D341Med (cell line): ENCODE measurements at regions not wholly inside any gene's neighbourhood (a gene's known extent, or its start where the extent isn't known, plus 50 kb on each side); places are given as distances from the start of the nearest gene placed in this dataset.
"Not testable (repeated sequence)": the region's sequence is repeated elsewhere in the genome, so short reads cannot be mapped to it uniquely, and the experiment has no call there.

Experiments
- DNase-seq: peaks from one replicate; pipeline ENCODE4 v3.0.0; 2012; ENCODE audit warnings: low spot score

DNA sequence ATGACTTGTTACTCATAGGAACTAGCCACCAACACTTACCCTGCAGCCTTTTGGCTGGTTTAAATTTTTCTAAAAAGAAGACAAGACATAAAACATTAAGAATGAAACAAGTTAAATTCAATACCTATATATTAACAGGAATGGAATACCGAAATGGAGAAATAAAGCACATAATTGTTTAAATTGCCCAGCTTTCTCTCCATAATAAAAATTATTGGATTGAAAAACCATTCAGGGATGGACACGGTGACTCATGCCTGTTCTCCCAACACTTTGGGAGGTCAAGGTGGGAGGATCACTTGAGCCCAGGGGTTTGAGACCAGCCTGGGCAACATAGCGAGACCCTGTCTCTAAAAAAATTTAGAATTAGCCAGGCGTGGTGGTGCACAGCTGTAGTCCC, 179.4 kb upstream of the MKLN1 start:
- no peak for DNase-seq

DNA sequence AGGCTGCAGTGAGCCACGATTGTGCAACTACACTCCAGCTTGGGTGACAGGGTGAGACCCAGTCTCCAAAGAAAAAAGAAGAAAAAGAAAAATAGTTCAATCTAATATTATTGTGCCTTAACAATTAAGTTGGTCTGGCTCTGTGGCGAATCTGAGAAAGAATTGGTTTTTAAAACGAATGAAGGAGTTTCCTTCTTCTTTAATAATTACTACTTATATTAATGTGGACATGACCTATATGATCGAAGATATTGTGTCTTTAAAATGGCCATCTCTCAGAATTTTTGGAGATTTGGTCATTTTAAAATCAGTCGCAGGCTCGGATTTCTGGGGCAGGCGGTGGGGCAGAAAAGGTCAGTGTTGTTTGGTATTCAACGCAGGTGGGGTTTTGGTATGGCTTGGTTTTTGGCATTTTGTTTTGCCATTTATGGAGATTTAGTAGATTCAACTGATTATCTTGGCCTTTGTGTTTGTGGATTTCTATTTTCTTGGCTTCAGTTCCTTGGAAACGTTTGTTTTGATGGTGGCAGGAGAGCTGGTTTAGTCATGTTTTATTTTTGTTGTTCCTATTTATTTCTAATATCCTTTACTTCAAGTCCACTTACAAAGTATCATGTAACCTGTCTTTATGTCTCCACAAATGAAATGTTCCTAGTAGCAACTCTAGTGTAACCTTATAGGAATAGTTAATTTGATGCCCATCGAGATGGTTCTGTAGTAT, 178.8 kb upstream of the MKLN1 start:
- DNase-seq = no peak

DNA sequence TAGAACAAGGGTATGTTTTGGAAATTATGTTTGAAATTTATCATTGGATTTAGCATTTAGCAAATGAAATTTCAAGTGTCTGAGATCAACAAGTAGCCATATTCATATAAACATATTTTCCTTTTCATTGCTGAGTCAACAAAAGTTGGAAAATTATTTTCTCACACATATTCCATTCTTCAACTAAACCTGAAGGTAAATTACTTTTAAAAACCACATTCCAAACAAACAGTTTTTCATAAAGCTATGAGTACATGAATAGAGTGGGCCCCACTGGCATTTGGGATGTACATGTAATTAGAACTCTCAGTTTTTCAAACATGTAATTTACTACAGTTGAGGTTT, 178.3 kb upstream of the MKLN1 start:
- DNase-seq = no peak

DNA sequence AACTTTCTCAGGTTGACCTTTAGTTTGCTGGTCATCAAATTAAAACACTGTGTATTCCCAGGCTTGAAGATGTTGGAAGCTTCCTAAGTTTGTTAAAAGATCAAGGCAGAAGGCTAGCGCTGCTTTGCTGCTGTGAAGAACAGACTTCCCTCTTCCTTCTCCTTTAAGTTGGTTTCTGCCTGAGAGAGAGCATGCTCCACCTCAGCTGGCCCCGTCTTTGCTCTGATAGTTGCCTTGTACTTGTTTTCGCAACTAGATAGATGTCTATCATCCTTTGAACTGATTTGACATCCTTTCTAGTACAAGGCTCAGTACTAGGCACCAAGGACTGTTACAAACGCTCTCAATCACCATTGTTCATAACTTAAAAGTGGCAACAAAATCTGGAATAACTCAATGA, 177.8 kb upstream of the MKLN1 start:
- no peak for DNase-seq

DNA sequence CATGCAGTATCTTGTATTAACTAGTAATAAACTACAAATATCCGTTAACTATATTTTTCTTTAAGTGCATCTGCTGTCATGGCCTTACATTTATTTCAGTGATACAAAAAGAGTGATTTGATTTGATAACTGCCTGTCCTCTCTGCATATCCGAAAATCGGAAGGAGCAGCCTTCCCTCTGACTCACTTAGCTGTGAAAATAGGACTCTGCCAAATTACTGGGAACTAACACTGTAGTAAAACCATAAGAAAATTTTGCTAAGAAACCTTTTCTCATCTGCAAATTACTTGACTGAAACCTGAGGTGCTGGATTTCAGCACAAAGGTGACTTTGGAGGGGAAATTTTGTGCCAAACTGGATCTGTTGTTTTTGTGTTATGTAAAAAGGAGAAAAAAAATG, 176.6 kb upstream of the MKLN1 start:
- DNase-seq = no peak

DNA sequence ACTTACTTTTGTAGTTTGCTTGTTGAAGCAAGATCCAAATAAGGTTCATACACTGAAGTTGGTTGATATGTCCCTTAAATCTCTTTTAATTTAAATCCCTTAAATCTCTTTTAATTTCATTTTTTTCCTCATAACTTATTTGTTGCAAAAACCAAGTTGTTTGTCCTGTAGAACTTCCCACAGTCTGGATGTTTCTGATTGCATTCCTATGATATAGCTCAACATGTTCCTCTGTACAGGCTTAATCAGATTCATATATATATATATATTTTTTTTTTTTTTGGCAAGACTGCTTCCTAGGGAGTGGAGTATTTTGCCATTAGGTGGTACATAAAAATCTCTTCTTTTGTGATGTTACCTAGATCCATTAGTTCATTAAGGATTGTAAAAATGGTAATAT, 174.9 kb upstream of the MKLN1 start:
- no peak for DNase-seq

DNA sequence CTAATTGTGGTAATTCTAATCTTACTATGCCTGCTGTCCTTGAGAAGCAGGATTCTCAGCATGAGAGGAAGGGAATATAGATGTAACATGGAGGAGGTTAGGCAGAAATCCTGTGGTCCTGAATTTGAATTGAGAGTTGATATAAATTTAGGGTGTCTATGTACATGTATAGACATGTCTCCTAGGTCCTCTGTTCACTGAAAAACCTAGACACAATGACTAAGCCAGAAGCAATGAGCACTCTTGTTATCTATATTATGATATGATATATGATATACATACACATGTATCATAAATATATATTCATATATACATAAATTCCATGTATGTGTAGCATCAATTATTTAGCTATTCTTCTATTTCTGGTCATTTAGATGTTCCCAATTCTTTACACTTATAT, 173.3 kb upstream of the MKLN1 start:
- no peak for DNase-seq

- DNase-seq = no peak
Observed at GRCh38 chr7:131157530-131158243, 170.0 kb upstream of the MKLN1 start.

GRCh38 chr7:131158244-131158636, 169.4 kb upstream of the MKLN1 start:
- not testable (repeated sequence) for DNase-seq

DNA sequence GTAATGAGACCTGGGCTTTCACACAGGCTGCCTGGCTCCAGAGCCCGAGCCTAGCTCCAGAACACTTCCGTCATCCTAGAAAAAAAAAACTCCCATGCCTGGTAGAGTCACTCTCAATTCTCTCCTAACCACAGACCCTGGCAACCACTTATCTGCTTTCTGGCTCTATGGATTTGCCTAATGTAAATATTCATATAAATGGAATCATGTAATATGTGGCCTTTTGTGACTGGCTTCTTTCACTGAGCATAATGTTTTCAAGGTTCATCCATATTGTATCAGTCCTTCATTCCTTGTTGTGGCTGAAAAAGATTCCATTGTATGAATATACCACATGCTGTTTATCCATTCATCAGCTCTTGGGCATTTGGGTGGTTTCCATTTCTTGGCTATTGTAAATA, 167.7 kb upstream of the MKLN1 start:
- no peak for DNase-seq

- no peak for DNase-seq
Observed at GRCh38 chr7:131161103-131161502, 166.6 kb upstream of the MKLN1 start.

DNA sequence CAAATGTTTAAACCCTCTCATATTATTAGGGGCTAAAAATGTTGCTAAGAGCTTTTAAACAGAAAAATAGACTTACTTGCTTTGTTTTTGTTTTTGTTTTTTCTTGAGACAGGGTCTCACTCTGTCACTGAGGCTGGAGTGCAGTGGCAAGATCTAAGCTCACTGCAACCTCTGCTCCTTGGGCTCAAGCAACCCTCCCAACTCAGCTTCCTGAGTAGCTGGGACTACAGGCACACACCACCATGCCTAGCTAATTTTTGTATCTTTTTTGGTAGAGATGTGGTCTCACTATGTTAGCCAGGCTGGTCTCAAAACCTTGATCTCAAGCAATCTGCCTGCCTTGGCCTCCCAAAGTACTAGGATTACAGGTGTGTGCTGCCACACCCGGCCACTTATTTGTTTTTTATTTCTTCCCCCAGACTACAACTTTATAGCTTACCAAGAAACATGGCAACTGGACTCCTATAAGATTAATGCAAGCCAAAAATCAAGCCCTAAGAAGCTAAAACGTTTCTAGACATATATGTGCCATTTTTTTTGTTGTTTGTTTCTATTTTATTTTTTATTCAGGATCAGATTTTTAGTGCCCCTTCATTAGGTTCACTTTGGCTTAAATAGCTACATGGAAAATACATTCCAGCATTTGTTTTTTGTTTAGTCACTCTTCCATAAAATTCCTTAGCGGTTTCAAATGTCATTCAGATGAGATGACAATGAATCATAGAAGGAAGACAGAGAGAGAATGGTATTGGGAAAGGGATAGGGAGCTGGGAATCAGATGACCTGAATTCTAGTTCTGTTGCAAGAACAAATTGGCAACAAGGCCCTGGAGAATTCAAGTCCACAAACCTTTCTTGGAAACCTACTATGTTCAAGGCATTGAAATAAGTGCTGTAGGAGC, 163.4 kb upstream of the MKLN1 start:
- no peak for DNase-seq

DNA sequence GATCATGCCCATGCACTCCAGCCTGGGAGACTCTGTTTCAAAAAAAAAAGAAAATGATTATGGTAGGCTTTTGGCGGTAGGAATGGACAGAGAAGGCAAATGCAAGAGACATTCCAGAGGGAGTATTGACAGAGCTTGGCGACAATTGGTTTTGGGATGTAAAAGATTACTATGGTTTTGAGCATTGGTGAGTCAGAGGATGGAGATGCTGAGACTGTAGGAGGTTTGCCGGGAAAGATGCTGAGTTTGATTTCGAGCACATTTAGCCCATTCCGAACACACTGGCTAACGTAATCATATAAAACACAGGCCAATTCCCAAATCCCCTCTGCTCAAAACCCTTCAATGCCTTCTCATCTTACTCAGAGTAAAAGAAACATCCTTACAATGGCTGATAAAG, 161.6 kb upstream of the MKLN1 start:
- DNase-seq = no peak

GRCh38 chr7:131170440-131171271, 157.0 kb upstream of the MKLN1 start:
- DNase-seq = no peak

DNA sequence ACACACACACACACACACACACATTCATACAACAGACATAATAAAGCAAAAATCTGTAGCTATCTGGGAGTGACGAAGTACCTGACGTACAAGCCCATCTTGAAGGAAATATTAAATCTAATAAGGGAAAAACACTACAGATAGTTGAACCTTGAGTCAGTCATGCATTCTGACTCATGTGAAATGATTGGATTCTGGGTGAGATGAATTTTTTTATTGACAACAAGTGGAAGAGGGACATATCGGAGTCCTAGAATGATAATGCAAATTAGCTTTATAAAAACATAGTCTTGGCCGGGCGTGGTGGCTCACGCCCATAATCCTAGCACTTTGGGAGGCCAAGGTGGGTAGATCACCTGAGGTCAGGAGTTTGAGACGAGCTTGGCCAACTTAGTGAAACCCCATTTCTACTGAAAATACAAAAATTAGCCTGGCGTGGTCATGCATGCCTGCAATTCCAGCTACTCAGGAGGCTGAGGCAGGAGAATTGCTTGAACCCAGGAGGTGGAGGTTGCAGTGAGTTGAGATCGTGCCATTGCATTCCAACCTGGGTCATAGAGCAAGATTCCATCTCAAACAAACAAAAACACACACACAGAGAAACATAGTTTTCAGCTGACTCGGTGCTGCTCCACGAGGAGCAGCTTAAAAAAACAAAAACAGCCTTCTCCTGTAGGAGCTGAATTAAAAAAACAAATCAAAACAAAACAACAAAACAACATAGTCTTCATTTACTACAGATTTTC, 154.4 kb upstream of the MKLN1 start:
- no peak for DNase-seq

- no peak for DNase-seq
Observed at GRCh38 chr7:131174391-131174790, 153.3 kb upstream of the MKLN1 start.

DNA sequence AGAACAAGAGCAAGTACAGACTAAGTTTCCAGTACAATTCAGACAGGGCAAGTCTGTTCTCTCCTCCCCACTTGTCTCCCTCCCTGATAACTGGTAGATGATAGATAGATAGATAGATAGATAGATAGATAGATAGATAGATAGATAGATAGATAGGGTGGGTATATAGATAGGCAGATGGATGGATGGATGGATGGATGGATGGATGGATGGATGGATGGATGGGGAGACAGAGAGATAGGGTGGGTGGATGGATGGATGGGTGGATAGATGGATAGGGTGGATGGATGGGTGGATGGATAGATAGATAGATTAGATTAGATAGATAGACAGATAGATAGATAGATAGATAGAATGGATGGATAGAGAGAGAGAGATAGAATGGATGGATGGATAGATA, 152.8 kb upstream of the MKLN1 start:
- no peak for DNase-seq

GRCh38 chr7:131182446-131183058, 145.1 kb upstream of the MKLN1 start:
- DNase-seq = no peak

DNA sequence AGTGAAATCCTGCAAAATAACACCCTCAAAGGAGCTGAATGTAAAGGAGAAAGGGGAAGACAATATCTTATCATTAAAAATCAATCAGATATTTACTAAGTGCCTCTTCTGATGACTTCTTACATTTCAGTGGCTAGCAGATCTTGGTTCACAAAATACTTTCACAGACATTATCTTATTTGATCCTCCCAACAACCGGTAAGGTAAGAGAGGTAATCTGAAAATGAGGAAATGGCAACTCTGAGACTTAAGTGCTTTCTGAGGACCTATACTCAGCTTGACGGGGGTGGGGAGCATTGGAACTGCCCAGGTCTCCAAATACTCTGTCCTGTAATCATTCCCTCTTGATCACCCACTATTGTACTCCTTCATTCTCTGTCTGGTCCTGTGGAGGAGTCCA, 144.6 kb upstream of the MKLN1 start:
- DNase-seq = no peak

DNA sequence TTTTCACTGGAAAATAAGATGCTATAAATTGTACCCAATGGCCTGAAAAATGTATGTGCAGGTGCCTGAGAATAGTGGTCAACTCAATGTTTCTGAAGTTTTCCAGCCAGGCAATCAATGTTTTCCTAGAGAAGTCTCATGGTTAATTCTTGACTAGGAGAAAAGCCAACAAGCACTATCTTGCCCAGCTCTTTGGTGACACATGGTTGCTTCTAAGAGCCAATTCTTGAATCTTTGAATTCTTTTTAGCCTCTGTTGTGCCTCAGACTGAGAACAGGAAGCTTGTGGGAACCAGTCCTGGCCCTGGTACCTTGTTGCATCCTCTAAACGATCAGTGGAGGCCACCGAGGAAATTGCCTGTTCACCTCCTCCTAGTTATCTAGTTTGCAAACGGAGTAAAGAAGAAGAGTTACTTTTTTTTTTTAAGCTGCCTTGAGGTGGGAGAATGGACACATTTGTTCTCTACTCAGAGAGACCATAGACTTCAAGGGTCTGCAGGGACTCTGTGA, 144.0 kb upstream of the MKLN1 start:
- no peak for DNase-seq

DNA sequence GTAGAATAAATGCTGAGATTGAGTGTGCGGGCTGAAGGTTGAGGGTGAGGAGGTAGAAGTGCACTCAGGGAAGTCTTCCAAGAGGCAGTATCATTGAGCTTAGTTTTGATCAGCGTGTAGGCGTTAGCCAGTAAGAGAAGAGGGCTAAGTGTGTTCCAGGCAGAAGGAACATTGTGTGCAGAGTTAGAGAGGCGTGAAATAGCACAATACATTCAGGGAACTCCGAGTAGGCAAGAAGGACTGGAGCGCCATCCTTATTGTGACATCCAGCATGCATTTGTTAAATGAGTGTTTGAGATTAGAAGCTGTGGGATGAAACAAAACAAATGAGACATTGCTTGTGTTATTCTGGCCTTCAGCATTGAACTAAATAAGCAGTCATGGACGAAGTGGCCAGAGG, 140.9 kb upstream of the MKLN1 start:
- no peak for DNase-seq
